Prostate gland (tissue), 2 donors: ENCODE measurements at regions not wholly inside any gene's neighbourhood (a gene's known extent, or its start where the extent isn't known, plus 50 kb on each side); places are given as distances from the start of the nearest gene placed in this dataset.

Source experiments
- CTCF ChIP-seq, 4 experiments: fragments of 200-600 bp in 2 of 4; fragments of 450-650 bp in 2 of 4; sonication (generic) in 2 of 4; IDR thresholded peaks; 1 replicate in 3 of 4; 2 replicates in 1 of 4; pipeline ENCODE4 v1.5.1; 2016 to 2019; ENCODE audit warnings: antibody characterized with exemption in 4 of 4, mild to moderate bottlenecking in 2 of 4, moderate library complexity in 2 of 4
- POLR2A ChIP-seq: fragments of 450-650 bp; IDR thresholded peaks from one replicate; pipeline ENCODE4 v1.6.1; 2016; ENCODE audit warnings: antibody characterized with exemption, mild to moderate bottlenecking
- POLR2AphosphoS5 ChIP-seq: sonication (generic); formaldehyde crosslinking; IDR thresholded peaks from one replicate; pipeline ENCODE4 v1.6.1; 2017; ENCODE audit warnings: antibody characterized with exemption

- TF ChIP-seq CTCF (IDR thresholded peaks at IDR 0.05) = no peak
- TF ChIP-seq POLR2A = no peak
- no peak for TF ChIP-seq POLR2AphosphoS5
Observed at GRCh38 chr1:224541072-224541790, 74.9 kb upstream of the CNIH3 start.
